SU-DHL-6 (cell line): ENCODE measurements at regions not wholly inside any gene's neighbourhood (a gene's known extent, or its start where the extent isn't known, plus 50 kb on each side); places are given as distances from the start of the nearest gene placed in this dataset.

Experiments
- CTCF ChIP-seq: fragments of 200-600 bp; sonication (generic); IDR thresholded peaks from one replicate; pipeline ENCODE4 v1.5.1; 2017; ENCODE audit warnings: antibody characterized with exemption, mild to moderate bottlenecking, low read length, moderate library complexity; ENCODE audit not compliant: insufficient read depth, poor library complexity, severe bottlenecking
- EZH2phosphoT487 ChIP-seq: fragments of 200-600 bp; sonication (generic), shearing (Covaris generic); conservative IDR thresholded peaks from 2 replicates; pipeline ENCODE4 v1.6.1; 2018; ENCODE audit warnings: mild to moderate bottlenecking, antibody characterized with exemption, low read length, moderate library complexity, mixed read lengths

GRCh38 chrX:103157496-103158316 lies 57.2 kb upstream of the BEX4 start:
- TF ChIP-seq CTCF (peak; percentile 29), EZH2phosphoT487 (no peak)
